GM19043 (cell line): ENCODE measurements at regions not wholly inside any gene's neighbourhood (a gene's known extent, or its start where the extent isn't known, plus 50 kb on each side); places are given as distances from the start of the nearest gene placed in this dataset.

Experiments
- ATAC-seq: cut with Tn5 transposase; IDR thresholded peaks from one replicate; pipeline ENCODE4 v1.9.1; 2021; ENCODE audit warnings: low read depth; ENCODE audit not compliant: unreplicated experiment

DNA sequence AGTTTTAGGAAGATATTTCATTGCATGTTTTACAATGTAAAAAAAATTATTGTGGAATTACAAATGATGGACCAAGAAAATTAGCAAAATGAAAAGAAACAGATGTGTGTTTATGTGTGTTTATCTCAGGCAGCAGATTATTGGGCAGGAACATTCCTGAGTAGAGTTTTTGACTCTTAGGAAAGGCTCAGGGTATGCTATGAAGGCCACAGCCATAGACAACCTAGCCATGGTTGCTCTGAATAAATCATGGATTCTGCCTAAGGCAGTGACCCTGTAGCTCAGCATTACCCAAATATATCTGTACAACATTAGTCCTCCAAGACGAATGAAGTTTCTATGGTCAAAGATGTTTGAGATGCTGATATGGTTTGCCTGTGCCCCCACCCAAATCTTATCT lies 298.3 kb downstream of the PTEN start:
- ATAC-seq = no peak

DNA sequence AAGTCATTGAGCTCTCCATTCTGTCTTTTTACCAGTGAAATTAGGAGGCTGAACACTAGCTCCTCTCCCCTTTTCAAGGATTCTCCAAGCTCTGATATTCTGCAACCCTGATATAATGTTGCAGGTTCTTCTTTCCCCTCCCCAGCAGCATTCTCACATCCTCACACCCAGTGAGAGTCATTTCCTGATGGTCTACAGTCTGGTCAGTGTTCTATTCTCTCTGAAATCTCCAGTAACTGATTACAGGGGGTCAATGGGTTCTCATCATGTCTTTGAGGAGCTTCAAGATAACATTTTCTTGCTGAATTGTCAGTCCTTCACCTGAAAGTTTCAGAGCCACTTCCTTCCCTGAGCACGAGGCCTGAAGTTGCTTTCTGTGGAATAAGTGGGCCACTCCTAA lies 299.4 kb downstream of the PTEN start:
- no peak for ATAC-seq

DNA sequence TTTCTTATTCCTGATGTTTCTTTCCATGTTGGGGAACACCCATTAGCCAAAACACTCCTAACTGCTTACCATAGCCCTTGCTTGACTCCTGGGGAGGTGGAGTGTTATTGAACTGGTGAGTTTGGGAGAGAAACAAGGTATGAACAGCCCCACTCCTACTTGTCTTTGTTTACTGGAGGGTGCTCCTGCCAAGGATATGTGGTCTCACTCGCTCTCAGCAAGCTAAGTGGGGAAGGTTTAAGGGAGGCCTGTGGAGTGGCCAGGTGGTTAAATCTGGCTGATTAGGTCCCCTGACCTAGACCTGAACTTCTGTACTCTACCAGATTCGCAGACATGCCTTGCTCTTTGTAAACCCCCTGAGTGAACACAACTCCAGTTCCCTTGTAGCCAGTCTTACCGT lies 300.1 kb downstream of the PTEN start:
- ATAC-seq = no peak

DNA sequence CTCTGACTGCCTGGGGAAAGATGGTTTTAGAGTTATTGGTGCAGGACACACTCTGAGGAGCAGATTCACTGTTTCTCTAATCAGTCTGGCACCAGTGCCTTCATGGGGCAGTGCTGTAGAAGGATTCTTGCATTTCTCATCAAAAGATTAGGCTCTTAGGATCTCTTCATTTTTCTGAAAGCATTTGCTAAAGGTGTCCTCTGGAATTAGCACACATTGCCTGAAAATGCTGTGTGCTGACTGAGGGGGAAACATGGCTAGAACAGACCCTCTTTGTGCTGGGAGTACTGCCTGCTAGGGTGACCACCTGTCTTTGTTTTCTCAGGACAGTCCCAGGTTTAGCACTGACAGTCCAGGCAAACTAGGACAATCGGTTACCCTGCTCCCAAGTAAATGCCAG lies 301.0 kb downstream of the PTEN start:
- ATAC-seq = no peak

DNA sequence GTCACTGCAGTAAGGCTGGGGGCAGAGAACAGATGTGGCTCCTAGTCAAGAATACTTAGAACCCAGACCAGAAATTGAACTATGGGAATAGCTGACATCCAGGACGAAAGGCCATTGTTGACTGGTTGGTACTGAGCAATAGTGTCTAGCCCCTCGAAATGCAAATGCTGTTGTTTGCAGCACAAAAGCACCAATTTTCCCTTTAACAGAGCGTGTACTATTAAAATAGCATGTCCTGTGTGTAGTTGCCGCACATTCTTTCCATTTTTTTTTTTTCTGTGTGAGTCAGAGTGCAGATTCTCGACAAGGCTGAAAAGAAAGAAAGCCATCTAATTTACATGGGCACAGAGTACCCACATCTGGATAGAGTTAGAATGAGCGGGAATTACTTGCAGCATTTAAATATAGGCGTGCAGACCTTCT lies 302.4 kb downstream of the PTEN start:
- ATAC-seq = no peak

DNA sequence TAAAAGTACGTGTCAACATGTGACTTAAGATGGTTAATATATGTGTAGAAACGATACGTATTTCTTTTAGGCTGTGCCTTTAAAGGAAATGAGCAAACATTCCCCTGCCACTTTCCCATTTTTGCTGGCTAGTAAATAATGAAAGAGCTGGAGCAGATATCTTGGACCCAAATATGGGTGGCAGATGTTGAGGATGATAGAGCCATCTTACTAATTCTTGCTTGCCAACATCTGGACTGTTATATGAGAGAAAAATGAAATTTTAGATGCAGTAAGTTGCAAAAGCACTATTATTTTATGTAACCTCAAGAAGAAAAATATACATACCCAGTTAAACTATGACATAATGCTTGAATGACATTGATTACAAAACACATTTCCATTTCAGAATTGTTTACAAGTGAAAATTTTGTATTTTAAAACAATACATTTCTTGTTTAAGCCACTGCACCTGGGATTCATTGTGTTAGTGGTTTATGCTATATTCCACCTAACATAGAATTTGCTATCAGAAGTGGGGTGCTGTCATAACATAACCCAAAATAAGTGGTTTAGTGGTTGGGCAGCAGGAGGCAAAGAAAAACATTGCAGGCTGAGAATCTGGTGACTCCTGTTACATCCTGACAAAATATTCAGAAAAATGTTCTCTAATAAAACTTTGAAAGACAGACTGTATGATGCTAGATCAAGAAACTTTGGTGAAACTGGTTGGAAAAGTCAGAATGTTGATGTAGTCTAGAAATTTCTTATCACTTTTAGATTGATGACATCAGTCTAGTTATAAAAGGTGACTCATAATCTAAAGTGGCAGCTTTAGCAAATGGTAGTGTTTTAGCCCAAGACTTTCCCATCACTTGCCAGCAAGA lies 305.0 kb downstream of the PTEN start:
- no peak for ATAC-seq

DNA sequence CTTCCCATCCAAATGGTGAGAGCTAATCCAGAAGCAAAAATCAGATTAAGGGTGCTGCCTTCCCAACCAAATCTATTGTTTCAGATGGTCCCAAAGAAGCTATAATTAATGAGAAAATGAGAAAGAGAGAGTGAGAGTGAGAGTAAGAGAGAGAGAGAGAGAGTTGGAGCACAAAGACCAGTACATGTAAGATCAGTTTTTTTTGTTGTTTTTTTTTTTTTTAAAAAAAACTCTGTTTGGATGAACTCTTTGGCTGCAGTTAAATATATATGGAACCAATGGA lies 305.6 kb downstream of the PTEN start:
- ATAC-seq = no peak

DNA sequence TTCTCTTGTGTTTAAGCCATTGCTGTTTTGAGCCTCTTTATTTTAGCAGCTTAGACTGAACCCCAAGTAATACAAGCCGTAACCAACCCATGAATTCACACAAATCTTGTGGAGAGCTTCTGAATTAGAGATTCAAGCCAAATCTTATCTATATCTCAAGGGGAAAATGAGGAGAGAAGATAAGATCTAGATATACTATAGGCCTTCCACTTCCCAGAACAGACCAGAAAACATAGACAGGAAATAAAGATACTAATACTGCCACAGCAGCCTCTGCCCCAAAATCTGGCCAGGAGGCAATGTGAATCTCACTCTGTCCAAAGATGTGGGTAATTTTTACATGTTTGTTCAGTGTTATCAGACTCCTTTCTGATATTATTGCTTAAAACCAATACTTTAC lies 307.2 kb downstream of the PTEN start:
- ATAC-seq = no peak

DNA sequence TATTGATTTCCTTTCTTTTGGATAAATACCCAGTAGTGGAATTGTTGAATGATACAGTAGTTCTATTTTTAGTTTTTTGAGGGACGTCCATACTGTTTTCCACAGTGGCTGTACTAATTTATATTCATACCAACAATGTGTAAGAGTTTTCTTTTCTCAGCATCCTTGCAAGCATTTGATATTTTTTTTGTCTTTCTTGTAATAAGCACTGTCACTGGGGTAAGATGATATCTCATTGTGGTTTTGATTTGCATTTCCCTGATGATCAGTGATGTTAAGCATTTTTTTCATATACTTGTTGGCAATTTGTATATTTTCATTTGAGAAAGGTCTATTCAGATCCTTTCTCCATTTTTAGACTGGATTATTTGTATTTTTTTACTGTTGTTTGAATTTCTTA lies 308.7 kb downstream of the PTEN start:
- ATAC-seq = no peak

DNA sequence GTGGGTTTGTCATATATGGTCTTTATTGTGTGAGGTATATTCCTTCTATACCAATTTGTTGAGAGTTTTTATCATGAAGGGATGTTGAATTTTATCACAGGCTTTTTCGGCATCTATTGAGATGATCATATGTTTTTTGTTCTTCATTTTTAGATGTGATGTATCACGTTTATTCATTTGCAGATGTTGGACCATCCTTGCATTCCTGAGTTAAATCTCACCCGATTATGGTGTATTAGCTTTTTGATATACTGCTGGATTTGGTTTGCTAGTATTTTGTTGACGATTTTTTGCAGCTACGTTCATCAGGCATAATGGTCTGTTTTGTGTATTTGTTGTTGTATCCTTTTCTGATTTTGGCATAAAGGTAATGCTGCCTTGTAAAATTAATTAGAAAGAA lies 311.0 kb downstream of the PTEN start:
- no peak for ATAC-seq

DNA sequence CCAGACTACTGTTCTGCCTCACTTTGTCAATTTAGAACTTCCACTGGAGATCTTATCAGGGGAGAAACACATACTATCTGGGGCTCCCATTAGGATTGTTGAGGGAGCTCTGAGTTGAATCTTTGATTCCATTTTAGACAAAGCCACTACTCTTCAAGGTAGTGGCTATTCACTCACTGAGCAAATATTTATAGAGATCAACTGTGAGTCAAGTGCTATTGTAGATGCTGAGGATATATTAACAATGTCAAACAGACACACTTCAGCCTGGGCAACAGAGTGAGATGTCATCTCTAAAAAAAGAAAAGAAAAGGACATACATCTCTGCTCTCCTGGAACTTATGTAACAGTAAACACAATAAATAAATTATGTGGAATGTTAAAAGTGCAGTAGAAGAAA lies 315.3 kb downstream of the PTEN start:
- no peak for ATAC-seq

DNA sequence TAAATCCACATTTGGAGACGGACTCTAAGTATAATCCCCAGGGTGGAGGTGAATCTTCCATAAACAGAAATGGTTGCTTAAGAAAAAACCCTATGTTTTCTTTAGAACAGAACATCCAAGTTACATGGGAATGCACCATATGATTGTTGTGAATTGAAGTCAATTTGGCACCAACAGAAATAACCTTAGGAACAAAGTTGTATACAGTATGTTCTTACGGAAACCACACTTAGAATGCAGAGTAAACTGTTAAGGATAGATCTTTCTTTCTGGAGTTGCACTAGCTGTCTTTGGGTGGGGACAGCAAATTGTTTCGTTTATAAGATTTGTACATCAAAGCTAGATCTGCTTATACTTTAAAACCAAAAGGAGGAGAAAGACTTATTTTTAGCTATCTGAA lies 316.4 kb downstream of the PTEN start:
- ATAC-seq = no peak

DNA sequence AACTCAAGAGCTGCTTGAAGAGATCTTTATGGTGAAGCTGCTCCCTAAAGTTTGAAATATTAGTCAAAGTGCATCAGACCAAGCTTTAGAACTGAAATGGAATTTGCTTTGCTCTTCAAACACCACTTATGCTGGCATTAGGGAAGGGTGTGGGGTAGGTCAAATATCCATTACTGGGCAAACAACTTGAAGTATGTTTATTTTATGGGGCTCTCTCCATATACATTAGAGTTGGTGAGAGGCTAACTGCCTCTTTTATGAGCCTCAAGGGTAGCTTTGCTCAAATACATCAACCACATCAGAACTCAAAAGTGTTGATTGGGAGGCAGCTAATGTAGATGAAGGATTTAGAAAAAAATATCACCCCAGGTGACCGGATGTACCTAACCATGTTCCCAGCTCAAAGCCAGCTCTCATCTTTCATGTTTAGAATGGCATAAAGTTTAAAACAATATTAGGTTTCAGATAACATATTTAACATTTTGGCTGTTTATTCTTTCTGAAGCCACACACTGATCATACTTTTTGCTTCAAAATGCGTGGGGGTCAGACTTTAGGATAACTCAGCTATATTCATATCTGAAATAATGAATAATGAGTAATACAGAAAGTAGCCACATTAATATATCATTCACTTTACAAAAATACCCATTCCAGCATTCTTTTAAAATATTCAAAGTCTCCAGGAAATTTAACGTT lies 318.6 kb downstream of the PTEN start:
- ATAC-seq = no peak

DNA sequence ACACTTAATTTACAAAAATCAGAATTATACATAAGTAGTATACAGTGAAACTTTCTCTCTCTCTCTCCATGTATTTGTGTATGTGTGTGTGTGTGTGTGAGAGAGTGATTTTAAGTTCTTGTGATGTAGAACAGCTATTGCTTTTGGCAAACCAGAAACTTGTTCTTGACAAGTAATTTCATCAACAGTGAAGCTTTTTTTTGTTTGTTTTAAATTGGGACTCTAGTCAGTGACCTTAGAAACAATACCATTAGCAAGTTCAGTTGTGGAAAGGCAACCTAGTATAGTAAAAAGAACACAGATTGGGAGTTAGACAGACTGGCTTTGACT lies 319.1 kb downstream of the PTEN start:
- no peak for ATAC-seq

DNA sequence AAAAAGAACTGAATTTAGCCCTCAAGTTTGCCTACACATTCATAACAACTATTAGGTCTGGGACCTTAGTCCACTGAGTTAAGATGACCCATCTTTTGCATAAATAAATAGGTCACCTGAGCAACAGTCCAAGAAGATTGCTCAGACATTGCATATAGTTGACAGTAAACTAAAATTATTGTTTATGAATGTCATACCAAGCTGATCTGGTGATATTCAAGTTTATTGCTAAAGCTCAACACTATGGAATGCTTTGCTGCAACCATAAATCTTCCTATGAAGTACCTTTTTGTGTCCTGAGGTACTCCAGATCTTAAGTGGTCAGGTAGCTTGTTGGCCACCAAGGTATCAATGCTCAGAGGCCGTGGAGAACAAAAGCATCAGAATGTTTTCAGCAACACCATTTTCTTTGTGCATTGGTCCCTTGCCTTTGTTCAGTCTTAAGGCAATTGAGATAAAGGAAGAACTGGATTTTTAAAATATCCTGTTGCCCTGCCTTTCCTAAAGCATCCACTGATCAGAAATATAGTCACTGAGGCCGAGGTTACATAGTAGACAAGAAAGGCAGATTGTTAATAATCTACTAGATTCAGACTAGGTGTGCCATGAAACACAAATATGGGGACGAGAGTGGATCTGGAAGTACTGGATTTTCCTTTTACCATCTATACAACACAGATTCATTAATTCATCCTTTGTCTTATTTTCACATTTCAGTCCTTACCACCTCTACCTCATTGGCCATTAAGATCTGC lies 321.3 kb downstream of the PTEN start:
- ATAC-seq = no peak

DNA sequence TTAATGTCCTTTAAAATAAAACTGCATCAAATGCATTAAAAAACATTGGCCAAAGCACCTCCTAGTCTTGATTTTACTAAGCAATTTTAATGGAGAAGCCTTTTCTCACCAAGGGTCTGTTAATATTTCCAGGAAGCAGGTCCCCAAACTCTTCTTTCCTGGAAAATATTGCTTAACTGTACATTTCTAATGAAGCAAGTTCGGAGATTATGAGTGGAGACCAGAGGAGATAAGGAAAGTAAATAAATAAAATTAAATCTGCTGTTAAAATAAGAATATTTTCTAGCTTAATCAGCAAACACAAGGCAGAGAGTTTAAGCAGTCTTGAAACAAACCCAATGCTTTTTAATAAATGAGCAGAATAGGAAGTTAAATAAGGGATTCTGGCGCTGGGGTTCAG lies 322.4 kb downstream of the PTEN start:
- ATAC-seq = no peak

DNA sequence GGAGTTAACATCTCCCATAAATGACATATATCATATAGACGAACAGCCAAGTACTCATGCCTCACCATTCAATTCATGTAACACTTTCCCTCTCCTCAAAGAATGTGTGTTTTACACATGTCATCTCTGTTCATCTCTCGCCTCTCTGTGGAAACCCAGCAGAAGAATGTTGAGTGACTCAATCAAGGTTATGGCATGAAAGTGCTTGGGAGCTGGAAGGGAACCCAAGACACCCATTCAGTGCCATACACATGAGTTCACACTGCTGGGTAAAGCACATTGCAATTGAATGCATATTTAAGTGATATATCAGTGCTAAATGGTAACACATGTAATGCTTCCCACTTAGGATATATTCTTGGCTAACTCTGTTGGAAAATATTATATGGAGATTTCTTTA lies 322.9 kb downstream of the PTEN start:
- ATAC-seq = no peak

DNA sequence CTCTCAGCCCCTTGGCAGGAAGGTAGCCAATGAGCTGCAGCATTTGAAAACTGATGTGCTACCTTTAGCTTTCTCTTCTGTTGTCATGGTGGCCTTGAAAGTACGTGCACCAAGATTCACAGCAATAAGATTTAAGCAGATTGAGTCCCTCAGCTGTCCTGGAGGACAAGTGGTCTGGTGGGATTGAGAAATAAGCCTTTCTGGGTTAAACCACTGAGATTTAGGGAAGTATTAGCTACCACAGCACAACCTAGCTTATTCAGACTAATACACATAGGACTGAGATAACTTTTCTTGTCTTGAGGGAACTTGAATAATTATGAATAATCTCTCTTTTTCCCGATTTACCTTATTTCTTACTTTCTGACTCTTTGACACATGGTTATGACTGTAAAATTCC lies 324.0 kb downstream of the PTEN start:
- no peak for ATAC-seq

DNA sequence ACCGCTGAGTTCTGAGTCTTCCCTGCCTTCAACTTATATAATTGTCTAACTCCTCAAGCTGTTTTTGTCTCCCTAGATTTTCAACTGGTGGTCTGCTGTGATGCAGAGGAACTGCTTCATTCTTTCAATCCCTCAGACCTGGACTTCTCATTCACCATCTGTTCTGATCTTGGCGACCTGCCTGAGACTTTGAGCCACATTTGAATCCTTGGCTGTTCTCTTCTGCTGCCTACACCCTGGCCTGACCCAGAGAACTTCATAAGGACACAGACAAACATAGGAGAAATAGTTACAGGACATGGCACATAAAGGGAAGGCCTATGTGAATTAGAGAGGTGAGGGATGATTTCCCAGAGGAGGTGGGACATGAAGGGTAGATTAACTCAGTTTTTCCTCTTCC lies 326.7 kb downstream of the PTEN start:
- ATAC-seq = no peak

DNA sequence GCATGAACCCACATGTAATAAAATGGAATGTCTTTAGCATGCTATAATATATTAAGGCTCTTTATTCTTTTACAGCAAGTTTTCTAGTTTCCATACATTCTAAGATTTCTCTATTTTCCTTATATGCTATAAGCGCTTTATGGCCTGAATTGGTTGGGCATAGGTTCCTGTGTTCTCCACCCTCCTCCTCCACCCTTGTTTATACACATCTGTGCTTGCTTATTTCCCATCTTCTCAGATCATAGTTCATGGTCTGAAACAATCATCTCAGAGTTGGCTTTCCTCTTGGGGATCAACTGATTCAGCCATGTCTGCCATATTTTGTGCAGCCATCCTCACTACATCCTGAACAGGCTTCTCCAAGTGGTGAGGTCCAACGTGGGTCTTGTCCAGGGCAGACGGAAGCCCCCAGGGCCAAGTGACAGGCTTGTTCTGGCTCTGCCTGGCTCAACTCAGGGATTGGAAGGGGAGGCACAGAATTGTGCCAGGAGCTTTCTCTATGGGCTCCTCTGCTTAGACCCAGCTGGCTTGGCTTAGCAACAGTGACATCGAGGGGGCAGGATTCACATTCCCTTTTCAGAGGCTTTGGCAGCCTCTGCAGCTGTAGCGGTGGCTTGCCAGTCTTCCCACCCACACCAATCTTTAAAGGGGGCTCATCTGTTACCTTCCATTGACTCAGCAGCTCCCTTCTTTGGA lies 327.3 kb downstream of the PTEN start:
- no peak for ATAC-seq

DNA sequence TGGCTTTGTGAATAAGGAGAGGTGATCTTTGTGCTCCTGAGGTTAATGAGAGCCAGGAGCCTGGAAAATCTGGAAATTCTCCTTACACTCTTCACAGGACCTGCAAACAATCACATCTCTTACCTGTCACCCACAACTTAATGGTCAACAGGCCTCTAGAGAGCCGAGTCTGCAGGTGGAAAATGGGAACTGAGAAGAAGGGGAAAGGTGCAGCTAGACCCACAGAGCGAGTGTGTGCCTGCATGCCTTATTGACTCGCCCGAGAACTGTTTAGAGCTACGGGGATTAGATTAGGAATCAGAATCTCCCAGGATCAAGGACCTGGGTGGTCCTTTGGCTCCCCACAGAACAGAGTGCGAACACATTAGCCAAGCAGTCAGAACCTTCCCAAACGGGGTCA lies 329.6 kb downstream of the PTEN start:
- no peak for ATAC-seq
